HL-60 (cell line): ENCODE measurements at regions not wholly inside any gene's neighbourhood (a gene's known extent, or its start where the extent isn't known, plus 50 kb on each side); places are given as distances from the start of the nearest gene placed in this dataset.

Experiments used
- POLR2AphosphoS5 ChIP-seq: IDR thresholded peaks from 2 replicates; pipeline ENCODE4 v1.6.1; 2012; ENCODE audit warnings: low read depth
- TF ChIP-seq, protein P1 (sequence below): IDR thresholded peaks from one replicate; pipeline ENCODE4 v1.5.1; 2011; ENCODE audit warnings: low read length, control low read depth, inconsistent platforms; ENCODE audit not compliant: insufficient read depth

DNA sequence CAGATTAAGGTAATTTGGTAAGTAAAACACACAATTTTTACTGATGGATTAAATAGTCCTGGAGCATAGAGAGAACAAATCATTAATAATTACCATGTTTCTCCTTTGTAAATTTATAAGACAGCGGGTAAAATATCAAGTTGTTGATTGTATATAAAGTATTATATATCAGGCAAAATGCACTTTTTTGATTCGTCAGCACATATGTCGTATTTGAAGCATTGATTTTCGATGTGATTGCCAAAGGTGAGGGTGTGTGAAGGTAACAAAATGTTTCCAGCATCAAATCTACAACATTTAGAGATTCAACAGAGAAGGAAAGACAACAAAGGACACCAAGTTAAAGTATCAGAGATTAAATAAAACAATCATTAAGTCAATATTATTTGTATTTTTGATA is 1437.8 kb upstream of the ADGRL3 start:
- TF ChIP-seq, protein P1, sequence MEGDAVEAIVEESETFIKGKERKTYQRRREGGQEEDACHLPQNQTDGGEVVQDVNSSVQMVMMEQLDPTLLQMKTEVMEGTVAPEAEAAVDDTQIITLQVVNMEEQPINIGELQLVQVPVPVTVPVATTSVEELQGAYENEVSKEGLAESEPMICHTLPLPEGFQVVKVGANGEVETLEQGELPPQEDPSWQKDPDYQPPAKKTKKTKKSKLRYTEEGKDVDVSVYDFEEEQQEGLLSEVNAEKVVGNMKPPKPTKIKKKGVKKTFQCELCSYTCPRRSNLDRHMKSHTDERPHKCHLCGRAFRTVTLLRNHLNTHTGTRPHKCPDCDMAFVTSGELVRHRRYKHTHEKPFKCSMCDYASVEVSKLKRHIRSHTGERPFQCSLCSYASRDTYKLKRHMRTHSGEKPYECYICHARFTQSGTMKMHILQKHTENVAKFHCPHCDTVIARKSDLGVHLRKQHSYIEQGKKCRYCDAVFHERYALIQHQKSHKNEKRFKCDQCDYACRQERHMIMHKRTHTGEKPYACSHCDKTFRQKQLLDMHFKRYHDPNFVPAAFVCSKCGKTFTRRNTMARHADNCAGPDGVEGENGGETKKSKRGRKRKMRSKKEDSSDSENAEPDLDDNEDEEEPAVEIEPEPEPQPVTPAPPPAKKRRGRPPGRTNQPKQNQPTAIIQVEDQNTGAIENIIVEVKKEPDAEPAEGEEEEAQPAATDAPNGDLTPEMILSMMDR = no peak
- TF ChIP-seq POLR2AphosphoS5 = no peak
